ENCODE measurements at regions not wholly inside any gene's neighbourhood (a gene's known extent, or its start where the extent isn't known, plus 50 kb on each side); places are given as distances from the start of the nearest gene placed in this dataset.

DNA sequence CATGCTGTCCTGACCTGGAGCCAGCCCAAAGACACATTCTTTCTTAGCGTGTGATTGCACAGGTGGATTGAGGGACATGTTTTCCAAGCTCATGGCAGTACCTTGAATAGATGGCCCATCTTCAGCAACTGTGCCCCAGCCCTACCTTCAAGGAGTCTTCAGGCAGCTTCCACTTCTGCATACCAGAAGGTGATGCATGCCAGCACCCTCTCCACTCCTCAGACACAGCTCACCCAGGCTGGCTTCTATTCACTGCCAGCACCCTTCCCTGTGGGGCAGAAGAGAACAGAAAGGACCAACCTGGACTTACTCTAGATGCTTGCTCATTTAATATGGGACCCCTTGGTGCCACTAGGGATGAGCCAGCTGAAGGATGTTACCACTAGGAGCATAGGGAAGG lies 466.4 kb upstream of the ISX start:
- TF ChIP-seq, protein P1, sequence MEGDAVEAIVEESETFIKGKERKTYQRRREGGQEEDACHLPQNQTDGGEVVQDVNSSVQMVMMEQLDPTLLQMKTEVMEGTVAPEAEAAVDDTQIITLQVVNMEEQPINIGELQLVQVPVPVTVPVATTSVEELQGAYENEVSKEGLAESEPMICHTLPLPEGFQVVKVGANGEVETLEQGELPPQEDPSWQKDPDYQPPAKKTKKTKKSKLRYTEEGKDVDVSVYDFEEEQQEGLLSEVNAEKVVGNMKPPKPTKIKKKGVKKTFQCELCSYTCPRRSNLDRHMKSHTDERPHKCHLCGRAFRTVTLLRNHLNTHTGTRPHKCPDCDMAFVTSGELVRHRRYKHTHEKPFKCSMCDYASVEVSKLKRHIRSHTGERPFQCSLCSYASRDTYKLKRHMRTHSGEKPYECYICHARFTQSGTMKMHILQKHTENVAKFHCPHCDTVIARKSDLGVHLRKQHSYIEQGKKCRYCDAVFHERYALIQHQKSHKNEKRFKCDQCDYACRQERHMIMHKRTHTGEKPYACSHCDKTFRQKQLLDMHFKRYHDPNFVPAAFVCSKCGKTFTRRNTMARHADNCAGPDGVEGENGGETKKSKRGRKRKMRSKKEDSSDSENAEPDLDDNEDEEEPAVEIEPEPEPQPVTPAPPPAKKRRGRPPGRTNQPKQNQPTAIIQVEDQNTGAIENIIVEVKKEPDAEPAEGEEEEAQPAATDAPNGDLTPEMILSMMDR (conservative IDR thresholded peaks at IDR 0.05; ENCODE audit: low read depth, low read length) = no peak
- TF ChIP-seq EZH2 (IDR thresholded peaks at IDR 0.05; ENCODE audit: borderline replicate concordance, low read depth, low read length, poor library complexity, severe bottlenecking) = no peak

Data from A673 (cell line).